A673 (cell line): ENCODE measurements at regions not wholly inside any gene's neighbourhood (a gene's known extent, or its start where the extent isn't known, plus 50 kb on each side); places are given as distances from the start of the nearest gene placed in this dataset.

ENCODE experiments used
- CTCF ChIP-seq: fragments of 300-800, 200-600 bp; sonication (generic); conservative IDR thresholded peaks from 2 replicates; pipeline ENCODE4 v1.5.1; 2017; ENCODE audit warnings: low read depth, mild to moderate bottlenecking, antibody characterized with exemption, low read length, moderate library complexity, mixed read lengths
- EZH2 ChIP-seq: fragments of 200-600 bp; sonication (generic); IDR thresholded peaks from 2 replicates; pipeline ENCODE4 v1.6.1; 2017; ENCODE audit warnings: borderline replicate concordance, low read depth, mild to moderate bottlenecking, mixed read lengths, antibody characterized with exemption, low read length; ENCODE audit not compliant: poor library complexity, severe bottlenecking

- TF ChIP-seq CTCF (no peak), EZH2 (no peak)
Measured at GRCh38 chr5:158100373-158100888, 241.5 kb upstream of the CLINT1 start.
